WI38 (cell line): ENCODE measurements at regions not wholly inside any gene's neighbourhood (a gene's known extent, or its start where the extent isn't known, plus 50 kb on each side); places are given as distances from the start of the nearest gene placed in this dataset.
"Not testable (repeated sequence)": the region's sequence is repeated elsewhere in the genome, so short reads cannot be mapped to it uniquely, and the experiment has no call there.

Experiments
- H3K4me3 ChIP-seq: 2 replicates; pipeline ENCODE4 v1.5.1; 2011; ENCODE audit warnings: low read depth, mild to moderate bottlenecking, control low read depth, low read length
- CTCF ChIP-seq: IDR thresholded peaks from 2 replicates; pipeline ENCODE4 v1.5.1; 2012; ENCODE audit warnings: low read depth, mild to moderate bottlenecking, control low read depth, low read length

GRCh38 chr6:43999628-44000027 lies 127.6 kb downstream of the MRPL14 start:
- no peak for TF ChIP-seq CTCF
- no peak overlapping the region for H3K4me3 ChIP-seq

GRCh38 chr6:43998592-43999243 lies 128.5 kb downstream of the MRPL14 start:
- not testable (repeated sequence) for H3K4me3 ChIP-seq

- H3K4me3 ChIP-seq = not testable (repeated sequence)
Observed at GRCh38 chr6:43997990-43998585, 129.2 kb downstream of the MRPL14 start.

- no peak overlapping the region for H3K4me3 ChIP-seq
- no peak for TF ChIP-seq CTCF
Observed at GRCh38 chr6:43997345-43997677, 129.9 kb downstream of the MRPL14 start.

GRCh38 chr6:43996618-43997344 lies 130.5 kb downstream of the MRPL14 start:
- H3K4me3 ChIP-seq = no peak overlapping the region
- TF ChIP-seq CTCF = no peak

GRCh38 chr6:43995137-43995536 lies 132.1 kb downstream of the MRPL14 start:
- no peak for TF ChIP-seq CTCF
- H3K4me3 ChIP-seq = no peak overlapping the region

GRCh38 chr6:43993881-43994523 lies 133.2 kb downstream of the MRPL14 start:
- no peak overlapping the region for H3K4me3 ChIP-seq
- no peak for TF ChIP-seq CTCF
